ENCODE measurements at regions not wholly inside any gene's neighbourhood (a gene's known extent, or its start where the extent isn't known, plus 50 kb on each side); places are given as distances from the start of the nearest gene placed in this dataset.

DNA sequence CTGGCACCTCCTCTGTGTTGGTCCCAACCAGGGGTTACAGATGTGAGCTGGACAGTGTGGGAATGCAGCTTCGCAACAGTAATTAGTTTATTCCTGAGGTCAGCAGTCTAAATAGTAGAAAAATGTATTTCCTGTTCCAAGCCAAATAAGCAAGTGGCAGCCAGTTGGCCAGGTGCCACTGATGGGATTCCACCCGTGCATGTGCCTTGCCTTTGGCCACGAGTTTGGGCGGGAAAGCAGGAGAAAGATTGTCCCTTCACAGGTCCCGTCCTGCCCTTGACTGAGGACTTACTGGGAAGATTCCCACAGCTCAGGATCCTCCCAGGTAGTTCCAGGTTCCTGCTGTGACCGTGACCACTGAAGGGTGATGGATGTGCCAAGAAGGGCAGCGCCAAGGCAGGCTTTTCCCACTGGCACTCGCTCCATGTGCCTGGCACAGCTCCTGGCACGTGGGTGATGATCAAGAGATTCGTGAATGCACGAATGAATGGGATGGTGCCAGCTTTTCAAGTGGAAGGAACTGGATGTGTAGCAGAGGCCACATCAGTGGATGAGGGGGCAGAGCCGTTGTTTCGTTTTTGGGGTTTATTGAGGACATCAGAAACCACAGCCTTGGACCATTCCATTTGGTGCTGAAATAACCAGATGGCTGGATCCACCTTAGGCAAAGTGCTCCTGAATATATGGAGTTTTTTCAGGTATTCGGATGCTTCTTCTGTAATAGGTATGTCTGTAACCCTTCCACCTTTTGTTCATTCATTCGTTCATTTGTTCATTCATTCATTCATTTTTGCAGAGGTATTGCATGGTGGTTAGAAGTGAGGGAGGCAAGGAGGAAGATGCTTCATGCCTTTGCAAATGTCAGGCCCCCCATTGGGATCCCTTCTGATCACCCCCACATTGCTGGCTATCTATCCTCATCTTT, 62.4 kb upstream of the WNT4 start:
- TF ChIP-seq, protein P1, sequence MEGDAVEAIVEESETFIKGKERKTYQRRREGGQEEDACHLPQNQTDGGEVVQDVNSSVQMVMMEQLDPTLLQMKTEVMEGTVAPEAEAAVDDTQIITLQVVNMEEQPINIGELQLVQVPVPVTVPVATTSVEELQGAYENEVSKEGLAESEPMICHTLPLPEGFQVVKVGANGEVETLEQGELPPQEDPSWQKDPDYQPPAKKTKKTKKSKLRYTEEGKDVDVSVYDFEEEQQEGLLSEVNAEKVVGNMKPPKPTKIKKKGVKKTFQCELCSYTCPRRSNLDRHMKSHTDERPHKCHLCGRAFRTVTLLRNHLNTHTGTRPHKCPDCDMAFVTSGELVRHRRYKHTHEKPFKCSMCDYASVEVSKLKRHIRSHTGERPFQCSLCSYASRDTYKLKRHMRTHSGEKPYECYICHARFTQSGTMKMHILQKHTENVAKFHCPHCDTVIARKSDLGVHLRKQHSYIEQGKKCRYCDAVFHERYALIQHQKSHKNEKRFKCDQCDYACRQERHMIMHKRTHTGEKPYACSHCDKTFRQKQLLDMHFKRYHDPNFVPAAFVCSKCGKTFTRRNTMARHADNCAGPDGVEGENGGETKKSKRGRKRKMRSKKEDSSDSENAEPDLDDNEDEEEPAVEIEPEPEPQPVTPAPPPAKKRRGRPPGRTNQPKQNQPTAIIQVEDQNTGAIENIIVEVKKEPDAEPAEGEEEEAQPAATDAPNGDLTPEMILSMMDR (IDR thresholded peaks at IDR 0.05; ENCODE audit: low read depth, low read length, poor library complexity, severe bottlenecking): no peak
- TF ChIP-seq EZH2phosphoT487 (IDR thresholded peaks at IDR 0.05; ENCODE audit: borderline replicate concordance, low read length): no peak
